ENCODE measurements at regions not wholly inside any gene's neighbourhood (a gene's known extent, or its start where the extent isn't known, plus 50 kb on each side); places are given as distances from the start of the nearest gene placed in this dataset.

- no peak for TF ChIP-seq CTCF (IDR thresholded peaks at IDR 0.05)
- no peak for TF ChIP-seq POLR2A (IDR thresholded peaks at IDR 0.05)
Measured at GRCh38 chr3:88408097-88408496, 258.3 kb downstream of the C3orf38 start.

All from uterus (tissue), 2 donors.